Lung (tissue), 11 donors: ENCODE measurements at regions not wholly inside any gene's neighbourhood (a gene's known extent, or its start where the extent isn't known, plus 50 kb on each side); places are given as distances from the start of the nearest gene placed in this dataset.

Experiments
- ATAC-seq: fragments of 200-7000 bp; cut with Tn5 transposase; one replicate; pipeline ENCODE4 v1.9.1; 2020; ENCODE audit warnings: moderate number of reproducible peaks; ENCODE audit not compliant: insufficient read depth, low FRiP score
- DNase-seq, 3 donors: peaks; one replicate each; pipeline ENCODE4 v3.0.0-alpha.2; 2013 to 2017
- H3K27ac ChIP-seq, 2 donors: one replicate each; pipeline ENCODE4 v1.5.1; 2013; ENCODE audit warnings: mild to moderate bottlenecking in 2 of 2, moderate library complexity in 2 of 2, control low read depth in 1 of 2, inconsistent platforms in 1 of 2, low read depth in 1 of 2, low read length in 1 of 2
- H3K27me3 ChIP-seq, 3 donors: one replicate each; pipeline ENCODE4 v1.5.1; 2013; ENCODE audit warnings: low read length in 2 of 3; ENCODE audit not compliant: control insufficient read depth in 3 of 3, insufficient read depth in 3 of 3
- H3K36me3 ChIP-seq, 4 donors: one replicate each; pipeline ENCODE4 v1.5.1; 2013; ENCODE audit warnings: low read length in 4 of 4, mild to moderate bottlenecking in 1 of 4, moderate library complexity in 1 of 4; ENCODE audit not compliant: control insufficient read depth in 4 of 4, insufficient read depth in 4 of 4
- H3K4me1 ChIP-seq, 5 donors: one replicate each; pipeline ENCODE4 v1.5.1; 2013; ENCODE audit warnings: low read length in 5 of 5, mild to moderate bottlenecking in 2 of 5, moderate library complexity in 1 of 5; ENCODE audit not compliant: control insufficient read depth in 5 of 5, insufficient read depth in 5 of 5
- H3K4me3 ChIP-seq: one replicate; pipeline ENCODE4 v1.5.1; 2013; ENCODE audit warnings: mild to moderate bottlenecking, control low read depth, moderate library complexity
- H3K9ac ChIP-seq, 2 donors: one replicate each; pipeline ENCODE4 v1.5.1; 2013; ENCODE audit warnings: low read length in 2 of 2, control low read depth in 1 of 2; ENCODE audit not compliant: insufficient read depth in 1 of 2
- H3K9me3 ChIP-seq, 4 donors: one replicate each; pipeline ENCODE4 v1.5.1; 2013; ENCODE audit warnings: low read length in 3 of 4, mild to moderate bottlenecking in 1 of 4, moderate library complexity in 1 of 4; ENCODE audit not compliant: control insufficient read depth in 4 of 4, insufficient read depth in 3 of 4
- WGBS, 2 donors: extraction: QIAGEN DNeasy Blood & Tissue Kit; methylation state at CpG; one replicate each; pipeline ENCODE4 v1.1.7; 2013; 5-methylcytosine and 5-hydroxymethylcytosine counted together
- TF ChIP-seq, protein P1 (sequence below): IDR thresholded peaks from 2 replicates; pipeline ENCODE4 v1.5.1; 2012; ENCODE audit warnings: mild to moderate bottlenecking; ENCODE audit errors: control extremely low read depth, extremely low read depth
- donor health status: control.
- donor health status: control.
- donor health status: Bipolar disorder and iron deficiency.
- donor health status: healthy.
- donor health status: DM: yes; HTN: yes; CAD: no.

DNA sequence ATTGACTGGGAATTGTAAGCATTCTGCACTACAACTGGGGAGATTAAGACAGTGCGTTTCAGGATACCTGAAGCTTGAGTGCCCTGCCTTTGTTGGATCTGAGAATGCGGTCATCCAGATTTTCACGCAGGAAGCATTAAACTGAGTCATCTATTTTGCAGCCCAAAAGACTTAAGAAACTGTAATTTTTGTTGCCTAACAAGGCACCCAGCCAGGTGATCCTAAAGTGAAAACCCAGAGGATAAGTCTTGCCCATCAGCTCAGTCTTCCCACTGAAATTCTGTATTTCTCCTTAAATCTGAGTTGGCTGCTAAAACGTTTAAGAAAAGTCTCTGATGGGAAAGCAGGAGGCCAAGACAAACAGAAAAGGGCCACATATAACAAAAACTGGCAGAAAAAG is 242.5 kb upstream of the TMCO5A start:
- H3K27ac ChIP-seq = no peak overlapping the region
- no peaks in the 10 kb centered on the region for H3K4me1 ChIP-seq
- DNase-seq (no peak), ATAC-seq (no peak)
- peaks cover 0 to 7% (median 2%) of the 10 kb centered on the region in 4 donors for H3K9me3 ChIP-seq
- 80 to 84% methylated on average over 4 of the region's 4 CpGs for WGBS, 2 donors
- H3K9ac ChIP-seq = no peak overlapping the region
- no peak overlapping the region for H3K4me3 ChIP-seq
- no peaks in the 10 kb centered on the region for H3K27me3 ChIP-seq
- TF ChIP-seq, protein P1, sequence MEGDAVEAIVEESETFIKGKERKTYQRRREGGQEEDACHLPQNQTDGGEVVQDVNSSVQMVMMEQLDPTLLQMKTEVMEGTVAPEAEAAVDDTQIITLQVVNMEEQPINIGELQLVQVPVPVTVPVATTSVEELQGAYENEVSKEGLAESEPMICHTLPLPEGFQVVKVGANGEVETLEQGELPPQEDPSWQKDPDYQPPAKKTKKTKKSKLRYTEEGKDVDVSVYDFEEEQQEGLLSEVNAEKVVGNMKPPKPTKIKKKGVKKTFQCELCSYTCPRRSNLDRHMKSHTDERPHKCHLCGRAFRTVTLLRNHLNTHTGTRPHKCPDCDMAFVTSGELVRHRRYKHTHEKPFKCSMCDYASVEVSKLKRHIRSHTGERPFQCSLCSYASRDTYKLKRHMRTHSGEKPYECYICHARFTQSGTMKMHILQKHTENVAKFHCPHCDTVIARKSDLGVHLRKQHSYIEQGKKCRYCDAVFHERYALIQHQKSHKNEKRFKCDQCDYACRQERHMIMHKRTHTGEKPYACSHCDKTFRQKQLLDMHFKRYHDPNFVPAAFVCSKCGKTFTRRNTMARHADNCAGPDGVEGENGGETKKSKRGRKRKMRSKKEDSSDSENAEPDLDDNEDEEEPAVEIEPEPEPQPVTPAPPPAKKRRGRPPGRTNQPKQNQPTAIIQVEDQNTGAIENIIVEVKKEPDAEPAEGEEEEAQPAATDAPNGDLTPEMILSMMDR = no peak
- H3K36me3 ChIP-seq = no peaks in the 10 kb centered on the region

- Histone ChIP-seq H3K9ac (no peak overlapping the region), H3K9me3 (peaks cover 0 to 7% (median 2%) of the 10 kb centered on the region in 4 donors), H3K36me3 (no peaks in the 10 kb centered on the region), H3K27me3 (no peaks in the 10 kb centered on the region), H3K27ac (no peak overlapping the region), H3K4me1 (no peaks in the 10 kb centered on the region), H3K4me3 (no peak overlapping the region)
- 86 to 87% methylated on average over 3 of the region's 3 CpGs for WGBS, 2 donors
- TF ChIP-seq, protein P1 = no peak
- DNase-seq = no peak
- no peak for ATAC-seq
Observed at GRCh38 chr15:37693926-37694325, 240.5 kb upstream of the TMCO5A start.

DNA sequence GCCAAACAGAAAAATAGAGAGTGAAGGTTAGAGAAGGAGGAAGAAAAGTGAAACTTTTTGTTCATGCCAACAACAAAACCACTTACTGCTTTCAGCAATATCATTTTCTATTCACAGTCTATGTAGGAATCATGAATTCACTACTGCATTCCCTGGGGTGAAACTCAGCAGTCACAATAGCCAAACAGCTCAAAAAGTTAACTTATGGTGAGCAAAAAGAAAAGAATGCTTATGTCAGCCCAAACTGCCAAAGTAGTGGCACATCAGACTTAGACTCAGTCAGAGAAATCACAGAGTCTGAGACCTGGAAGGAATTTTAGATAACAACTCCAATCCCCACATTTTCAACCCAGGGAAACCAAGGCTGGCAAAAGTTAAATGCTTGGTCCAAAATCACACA is 238.7 kb upstream of the TMCO5A start:
- Histone ChIP-seq H3K4me1 (no peaks in the 10 kb centered on the region), H3K9ac (no peak overlapping the region), H3K36me3 (no peaks in the 10 kb centered on the region), H3K27ac (no peak overlapping the region), H3K4me3 (no peak overlapping the region), H3K9me3 (no peaks in the 10 kb centered on the region), H3K27me3 (no peaks in the 10 kb centered on the region)
- TF ChIP-seq, protein P1 = no peak
- no peak for DNase-seq
- ATAC-seq = no peak

DNA sequence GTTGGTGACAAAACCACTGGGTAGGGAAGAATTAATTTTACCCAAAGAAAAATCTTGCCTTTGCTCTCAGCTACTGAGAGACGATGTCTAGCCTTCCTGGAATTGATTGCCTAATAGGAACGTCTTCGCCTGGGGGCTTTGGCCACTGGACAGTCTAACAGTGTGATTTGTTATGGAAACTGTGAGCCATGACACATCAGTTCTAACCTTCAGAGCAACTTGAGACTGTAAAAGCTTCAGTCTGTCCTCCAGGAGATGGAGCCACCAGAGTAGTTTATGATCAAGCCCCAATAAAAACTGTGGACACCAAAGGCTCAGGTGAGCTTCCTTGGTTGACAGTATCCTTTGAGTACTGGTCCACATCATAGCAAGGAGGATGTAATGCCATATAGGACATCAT is 235.8 kb upstream of the TMCO5A start:
- no peak for ATAC-seq

More for the DNA sequence above, 235.8 kb upstream of the TMCO5A start:
- Histone ChIP-seq H3K9me3 (no peaks in the 10 kb centered on the region), H3K4me1 (no peaks in the 10 kb centered on the region), H3K36me3 (no peaks in the 10 kb centered on the region), H3K27ac (no peak overlapping the region), H3K4me3 (no peak overlapping the region), H3K27me3 (no peaks in the 10 kb centered on the region), H3K9ac (no peak overlapping the region)
- no peak for DNase-seq
- TF ChIP-seq, protein P1 = no peak
- WGBS, 2 donors = 87 to 90% methylated on average over 3 of the region's 3 CpGs
